ENCODE measurements at regions not wholly inside any gene's neighbourhood (a gene's known extent, or its start where the extent isn't known, plus 50 kb on each side); places are given as distances from the start of the nearest gene placed in this dataset.
"Not testable (repeated sequence)": the region's sequence is repeated elsewhere in the genome, so short reads cannot be mapped to it uniquely, and the experiment has no call there.

- TF ChIP-seq TAF1 (IDR thresholded peaks at IDR 0.05; ENCODE audit: low read depth, low read length) (no peak), POLR2A (IDR thresholded peaks at IDR 0.05; ENCODE audit: low read depth, low read length) (no peak), POU2F2 (IDR thresholded peaks at IDR 0.05; ENCODE audit: low read depth, low read length) (no peak), PAX5 (IDR thresholded peaks at IDR 0.05; ENCODE audit: insufficient read depth, low read length, severe bottlenecking) (no peak), SPI1 (IDR thresholded peaks at IDR 0.05; ENCODE audit: low read depth, low read length) (no peak), POLR2AphosphoS5 (IDR thresholded peaks at IDR 0.05; ENCODE audit: low read depth, low read length) (no peak)
- no peak for FAIRE-seq
Measured at GRCh38 chr3:757711-758110, 335.1 kb upstream of the CNTN6 start.

GRCh38 chr3:759106-759505 is 333.7 kb upstream of the CNTN6 start:
- TF ChIP-seq PAX5 (IDR thresholded peaks at IDR 0.05; ENCODE audit: insufficient read depth, low read length, severe bottlenecking) (no peak), POU2F2 (IDR thresholded peaks at IDR 0.05; ENCODE audit: low read depth, low read length) (no peak), POLR2AphosphoS5 (IDR thresholded peaks at IDR 0.05; ENCODE audit: low read depth, low read length) (no peak), SPI1 (IDR thresholded peaks at IDR 0.05; ENCODE audit: low read depth, low read length) (no peak), TAF1 (IDR thresholded peaks at IDR 0.05; ENCODE audit: low read depth, low read length) (no peak), POLR2A (IDR thresholded peaks at IDR 0.05; ENCODE audit: low read depth, low read length) (no peak)
- FAIRE-seq: no peak
- DNase-seq (ENCODE audit: insufficient read length, low spot score): no peak

More at GRCh38 chr3:757711-758110, 335.1 kb upstream of the CNTN6 start:
- DNase-seq (ENCODE audit: insufficient read length, low spot score): no peak

GRCh38 chr3:773433-773832 is 319.4 kb upstream of the CNTN6 start:
- FAIRE-seq: not testable (repeated sequence)

GRCh38 chr3:775178-775880 is 317.5 kb upstream of the CNTN6 start:
- no peak for DNase-seq (ENCODE audit: insufficient read length, low spot score)
- FAIRE-seq: no peak
- no peak for TF ChIP-seq POLR2AphosphoS5 (IDR thresholded peaks at IDR 0.05; ENCODE audit: low read depth, low read length)
- no peak for TF ChIP-seq PAX5 (IDR thresholded peaks at IDR 0.05; ENCODE audit: insufficient read depth, low read length, severe bottlenecking)
- TF ChIP-seq POU2F2 (IDR thresholded peaks at IDR 0.05; ENCODE audit: low read depth, low read length): no peak
- no peak for TF ChIP-seq POLR2A (IDR thresholded peaks at IDR 0.05; ENCODE audit: low read depth, low read length)
- no peak for TF ChIP-seq TAF1 (IDR thresholded peaks at IDR 0.05; ENCODE audit: low read depth, low read length)
- TF ChIP-seq SPI1 (IDR thresholded peaks at IDR 0.05; ENCODE audit: low read depth, low read length): no peak

More at GRCh38 chr3:773433-773832, 319.4 kb upstream of the CNTN6 start:
- DNase-seq (ENCODE audit: insufficient read length, low spot score): not testable (repeated sequence)

- FAIRE-seq: no peak
- DNase-seq (ENCODE audit: insufficient read length, low spot score): no peak
- no peak for TF ChIP-seq POLR2A (IDR thresholded peaks at IDR 0.05; ENCODE audit: low read depth, low read length)
- TF ChIP-seq POLR2AphosphoS5 (IDR thresholded peaks at IDR 0.05; ENCODE audit: low read depth, low read length): no peak
- TF ChIP-seq SPI1 (IDR thresholded peaks at IDR 0.05; ENCODE audit: low read depth, low read length): no peak
Measured at GRCh38 chr3:780505-780904, 312.3 kb upstream of the CNTN6 start.

GRCh38 chr3:791442-791841 is 301.4 kb upstream of the CNTN6 start:
- DNase-seq (ENCODE audit: insufficient read length, low spot score): no peak
- TF ChIP-seq POU2F2 (IDR thresholded peaks at IDR 0.05; ENCODE audit: low read depth, low read length) (no peak), POLR2AphosphoS5 (IDR thresholded peaks at IDR 0.05; ENCODE audit: low read depth, low read length) (no peak), SPI1 (IDR thresholded peaks at IDR 0.05; ENCODE audit: low read depth, low read length) (no peak), PAX5 (IDR thresholded peaks at IDR 0.05; ENCODE audit: insufficient read depth, low read length, severe bottlenecking) (no peak), TAF1 (IDR thresholded peaks at IDR 0.05; ENCODE audit: low read depth, low read length) (no peak), POLR2A (IDR thresholded peaks at IDR 0.05; ENCODE audit: low read depth, low read length) (no peak)
- FAIRE-seq: no peak

- FAIRE-seq: no peak
- no peak for DNase-seq (ENCODE audit: insufficient read length, low spot score)
- TF ChIP-seq POU2F2 (IDR thresholded peaks at IDR 0.05; ENCODE audit: low read depth, low read length) (no peak), POLR2A (IDR thresholded peaks at IDR 0.05; ENCODE audit: low read depth, low read length) (no peak), POLR2AphosphoS5 (IDR thresholded peaks at IDR 0.05; ENCODE audit: low read depth, low read length) (no peak), TAF1 (IDR thresholded peaks at IDR 0.05; ENCODE audit: low read depth, low read length) (no peak), PAX5 (IDR thresholded peaks at IDR 0.05; ENCODE audit: insufficient read depth, low read length, severe bottlenecking) (no peak), SPI1 (IDR thresholded peaks at IDR 0.05; ENCODE audit: low read depth, low read length) (no peak)
Measured at GRCh38 chr3:792630-793029, 300.2 kb upstream of the CNTN6 start.

GRCh38 chr3:804211-804610 is 288.6 kb upstream of the CNTN6 start:
- TF ChIP-seq TAF1 (IDR thresholded peaks at IDR 0.05; ENCODE audit: low read depth, low read length) (no peak), POLR2A (IDR thresholded peaks at IDR 0.05; ENCODE audit: low read depth, low read length) (no peak), POLR2AphosphoS5 (IDR thresholded peaks at IDR 0.05; ENCODE audit: low read depth, low read length) (no peak), PAX5 (IDR thresholded peaks at IDR 0.05; ENCODE audit: insufficient read depth, low read length, severe bottlenecking) (no peak), POU2F2 (IDR thresholded peaks at IDR 0.05; ENCODE audit: low read depth, low read length) (no peak), SPI1 (IDR thresholded peaks at IDR 0.05; ENCODE audit: low read depth, low read length) (no peak)
- no peak for FAIRE-seq
- DNase-seq (ENCODE audit: insufficient read length, low spot score): no peak

GRCh38 chr3:805326-805725 is 287.5 kb upstream of the CNTN6 start:
- no peak for FAIRE-seq
- no peak for DNase-seq (ENCODE audit: insufficient read length, low spot score)
- TF ChIP-seq PAX5 (IDR thresholded peaks at IDR 0.05; ENCODE audit: insufficient read depth, low read length, severe bottlenecking): no peak
- no peak for TF ChIP-seq SPI1 (IDR thresholded peaks at IDR 0.05; ENCODE audit: low read depth, low read length)
- TF ChIP-seq POLR2A (IDR thresholded peaks at IDR 0.05; ENCODE audit: low read depth, low read length): no peak
- no peak for TF ChIP-seq POU2F2 (IDR thresholded peaks at IDR 0.05; ENCODE audit: low read depth, low read length)
- no peak for TF ChIP-seq TAF1 (IDR thresholded peaks at IDR 0.05; ENCODE audit: low read depth, low read length)
- no peak for TF ChIP-seq POLR2AphosphoS5 (IDR thresholded peaks at IDR 0.05; ENCODE audit: low read depth, low read length)

GRCh38 chr3:806006-806405 is 286.8 kb upstream of the CNTN6 start:
- DNase-seq (ENCODE audit: insufficient read length, low spot score) (no peak), FAIRE-seq (no peak)
- no peak for TF ChIP-seq POLR2A (IDR thresholded peaks at IDR 0.05; ENCODE audit: low read depth, low read length)
